K562 (cell line): ENCODE measurements at regions not wholly inside any gene's neighbourhood (a gene's known extent, or its start where the extent isn't known, plus 50 kb on each side); places are given as distances from the start of the nearest gene placed in this dataset.

Source experiments
- ATAC-seq: fragments of 200-7000 bp; cut with Tn5 transposase; 3 replicates; pipeline ENCODE4 v1.9.1; 2020; ENCODE audit warnings: moderate library complexity
- BruUV-seq: library from RNA; stranded (reverse); fragments of 400-500 nt; replicated peaks from 2 replicates; lab custom pipeline; 2021; lab: Mats Ljungman, UMichigan
- CTCF ChIA-PET: fragments of 300-600 bp; formaldehyde crosslinking; extraction: SDS; loops from one replicate; lab custom pipeline; 2021; ENCODE audit warnings: low intra/inter-chr PET ratio; lab: Yijun Ruan, JAX
- POLR2A ChIA-PET: fragments of 300-600, 350-650 bp; sonication (Branson Sonifier 250); formaldehyde crosslinking; extraction: SDS; loops from one replicate; lab custom pipeline; 2021; ENCODE audit warnings: antibody characterized with exemption, inconsistent platforms; lab: Yijun Ruan, JAX
- DNase-seq, 4 experiments: peaks; one replicate each; pipeline versions ENCODE4 v3.0.0 to v3.0.0-alpha.2; 2011 to 2018; ENCODE audit warnings: low spot score in 3 of 4, mixed read lengths in 3 of 4; ENCODE audit errors: extremely low read depth in 1 of 4
- FAIRE-seq: peaks from 2 replicates; lab custom pipeline; 2011; peaks lifted over from hg19 to GRCh38; lab: Jason Lieb, UNC
- H2AFZ ChIP-seq: 2 replicates; pipeline ENCODE4 v1.6.0; 2011; ENCODE audit warnings: low read depth, low read length, control low read depth, inconsistent platforms
- H3K27ac ChIP-seq: fragments of 200-600 bp; 3 replicates; pipeline ENCODE4 v1.8.0; 2011; ENCODE audit warnings: low read depth, mild to moderate bottlenecking, control low read depth, inconsistent platforms, low read length, moderate library complexity, mixed read lengths; ENCODE audit errors: extremely low read depth
- H3K27me3 ChIP-seq, 2 experiments: fragments of 300-600 bp in 1 of 2; 2 replicates in 1 of 2; 3 replicates in 1 of 2; pipeline versions ENCODE4 v1.6.0 to v1.8.0; 2011; ENCODE audit warnings: inconsistent platforms in 2 of 2, low read length in 2 of 2, mild to moderate bottlenecking in 1 of 2, mixed read lengths in 1 of 2, moderate library complexity in 1 of 2; ENCODE audit not compliant: control insufficient read depth in 2 of 2, insufficient read depth in 2 of 2
- H3K36me3 ChIP-seq: fragments of 300-600 bp; 3 replicates; pipeline ENCODE4 v1.8.0; 2011; ENCODE audit warnings: mild to moderate bottlenecking, low read length, inconsistent platforms; ENCODE audit not compliant: control insufficient read depth, insufficient read depth
- H3K4me1 ChIP-seq, 2 experiments: fragments of 200-600 bp in 1 of 2; replicated peaks in 1 of 2; 2 replicates in 1 of 2; 3 replicates in 1 of 2; pipeline versions ENCODE4 v1.5.1 to v1.8.0; 2011; ENCODE audit warnings: inconsistent platforms in 2 of 2, low read length in 2 of 2, mild to moderate bottlenecking in 1 of 2, mixed read lengths in 1 of 2, moderate library complexity in 1 of 2; ENCODE audit not compliant: control insufficient read depth in 2 of 2, insufficient read depth in 2 of 2
- H3K4me2 ChIP-seq: 2 replicates; pipeline ENCODE4 v1.6.1; 2011; ENCODE audit warnings: low read length, control low read depth, inconsistent platforms, mixed read lengths; ENCODE audit not compliant: insufficient read depth
- H3K4me3 ChIP-seq: fragments of 200-600 bp; sonication (generic), shearing (Covaris generic); 2 replicates; pipeline ENCODE4 v1.5.1; 2016; ENCODE audit warnings: control low read depth, inconsistent platforms
- H3K79me2 ChIP-seq: fragments of 200-600 bp; 3 replicates; pipeline ENCODE4 v1.8.0; 2011; ENCODE audit warnings: low read length, inconsistent platforms; ENCODE audit not compliant: control insufficient read depth, insufficient read depth
- H3K9ac ChIP-seq, 2 experiments: 2 replicates each; pipeline versions ENCODE4 v1.6.0 to v1.6.1; 2011; ENCODE audit warnings: low read depth in 2 of 2, low read length in 2 of 2, control low read depth in 1 of 2, inconsistent platforms in 1 of 2, mild to moderate bottlenecking in 1 of 2, mixed read lengths in 1 of 2; ENCODE audit not compliant: insufficient read depth in 1 of 2
- H3K9me1 ChIP-seq: one replicate; pipeline ENCODE4 v1.6.0; 2011; ENCODE audit warnings: inconsistent platforms, mild to moderate bottlenecking, low read length, moderate library complexity; ENCODE audit not compliant: control insufficient read depth, insufficient read depth
- H3K9me3 ChIP-seq: replicated peaks from 2 replicates; pipeline ENCODE4 v1.5.1; 2011; ENCODE audit warnings: low read depth, low read length, inconsistent platforms; ENCODE audit not compliant: control insufficient read depth, insufficient read depth
- H4K20me1 ChIP-seq: replicated peaks from 2 replicates; pipeline ENCODE4 v1.6.1; 2011; ENCODE audit warnings: low read length, inconsistent platforms, mixed read lengths; ENCODE audit not compliant: control insufficient read depth, insufficient read depth
- ATF1 ChIP-seq, 2 experiments: fragments of 450-650 bp in 1 of 2; IDR thresholded peaks; 2 replicates each; pipeline ENCODE4 v1.6.1; 2016; ENCODE audit warnings: missing compliant biosample characterization in 1 of 2, missing genetic modification characterization in 1 of 2
- CTCF ChIP-seq, 3 experiments: IDR thresholded peaks in 2 of 3; conservative IDR thresholded peaks in 1 of 3; 2 replicates each; pipeline ENCODE4 v1.5.1; 2011 to 2012; ENCODE audit warnings: low read length in 3 of 3, mild to moderate bottlenecking in 3 of 3, control low read depth in 2 of 3, improper control_type of control experiment in 1 of 3, inconsistent platforms in 1 of 3, low read depth in 1 of 3, mixed read lengths in 1 of 3, moderate library complexity in 1 of 3; ENCODE audit not compliant: insufficient read depth in 2 of 3
- HDGF ChIP-seq: fragments of 450-650 bp; IDR thresholded peaks from 2 replicates; pipeline ENCODE4 v1.6.1; 2016
- RAD21 ChIP-seq, 2 experiments: fragments of 250-450 bp in 1 of 2; fragments of 450-650 bp in 1 of 2; sonication (Bioruptor Pico) in 1 of 2; formaldehyde crosslinking in 1 of 2; IDR thresholded peaks in 1 of 2; conservative IDR thresholded peaks in 1 of 2; 2 replicates each; pipeline versions ENCODE4 v1.4.0 to v1.8.0; 2020 to 2022; ENCODE audit warnings: mild to moderate bottlenecking in 2 of 2, moderate library complexity in 1 of 2
- WGBS: fragments of 100-300 bp; shearing (Covaris generic); methylation state at CpG from one replicate; pipeline ENCODE4 v1.1.6; 2016; ENCODE audit warnings: low coverage, mixed read lengths; ENCODE audit not compliant: insufficient coverage; ENCODE audit errors: missing lambda C conversion rate; 5-methylcytosine and 5-hydroxymethylcytosine counted together
- in situ Hi-C: fragments of 300-500 bp; cut with MboI; formaldehyde crosslinking; loops from 4 replicates; pipeline ENCODE4 v1.15.0; 2018; ENCODE audit warnings: inconsistent platforms, mixed read lengths
- intact Hi-C: fragments of 100-400 bp; cut with micrococcal nuclease; formaldehyde crosslinking; loops from 2 replicates; pipeline ENCODE4 v1.14.2; 2022

GRCh38 chr10:101287997-101288635 lies 58.9 kb upstream of the LBX1 start:
- intact Hi-C loops = loop anchor here (5.0 kb wide), 1 partner anchor 126 kb away; no protein-coding TSS in a partner anchor
- TF ChIP-seq ATF1 (CRISPR knock-in tag; IDR thresholded peaks at IDR 0.05) (no peak), ATF1 (tag; IDR thresholded peaks at IDR 0.05) (no peak), CTCF (IDR thresholded peaks at IDR 0.05 in 2 of 3, conservative IDR thresholded peaks at IDR 0.05 in 1 of 3; ENCODE audit: insufficient read depth in 2 of 3, low read depth in 1 of 3, low read length in 3 of 3) (peak; percentile 48 to 60 (median 53); a peak in 5 of 6 replicates), RAD21 (CRISPR knock-in tag; conservative IDR thresholded peaks at IDR 0.05 in 1 of 2, IDR thresholded peaks at IDR 0.05 in 1 of 2) (peak in 1 of 2 experiments; percentile 28; a peak in 2 of 4 replicates), HDGF (no peak)
- TF ChIP-seq, all 486 proteins: peak for 2
- H3K79me2 ChIP-seq = no peaks in the 10 kb centered on the region
- in situ Hi-C loops = no loop called here
- DNase-seq = peak; percentile 50 to 68 (median 58)
- ChIA-PET CTCF (interaction anchor here (1.1 kb wide), 1 partner anchor 155 kb away, joined by 3 read pairs; no protein-coding TSS in a partner anchor), POLR2A (interaction anchor here (0.7 kb wide), 1 partner anchor 16 kb away, joined by 4 read pairs; no protein-coding TSS in a partner anchor)
- no peak for FAIRE-seq
- H3K9me1 ChIP-seq = no peaks in the 10 kb centered on the region
- no peak overlapping the region for H3K4me3 ChIP-seq
- no peak overlapping the region for H3K4me2 ChIP-seq
- H3K27ac ChIP-seq = no peak overlapping the region
- H3K9ac ChIP-seq = no peak overlapping the region
- peaks cover 5 to 49% of the 10 kb centered on the region in 2 experiments for H3K27me3 ChIP-seq
- no peaks in the 10 kb centered on the region for H3K9me3 ChIP-seq
- no peaks in the 10 kb centered on the region for H4K20me1 ChIP-seq
- H3K36me3 ChIP-seq = no peaks in the 10 kb centered on the region
- WGBS = 19% methylated on average over 3 of the region's 6 CpGs
- BruUV-seq = no TSS peak
- peak; percentile 80 for ATAC-seq
- H2AFZ ChIP-seq = no peak overlapping the region
- H3K4me1 ChIP-seq = peaks cover 0 to 26% of the 10 kb centered on the region in 2 experiments; a peak in 3 of 5 replicates
